HL-60 (cell line): ENCODE measurements at regions not wholly inside any gene's neighbourhood (a gene's known extent, or its start where the extent isn't known, plus 50 kb on each side); places are given as distances from the start of the nearest gene placed in this dataset.

Experiments used
- DNase-seq, 2 experiments: peaks; one replicate each; pipeline ENCODE4 v3.0.0-alpha.2; 2010 to 2020; ENCODE audit warnings: low read depth in 1 of 2, low spot score in 1 of 2
- H3K27ac ChIP-seq: fragments of 250-450 bp; sonication (Bioruptor Pico); replicated peaks from 2 replicates; pipeline ENCODE4 v1.5.1; 2020; ENCODE audit warnings: mild to moderate bottlenecking, moderate library complexity
- H3K27me3 ChIP-seq: fragments of 250-450 bp; sonication (Bioruptor Pico); 2 replicates; pipeline ENCODE4 v1.5.1; 2021; ENCODE audit warnings: mild to moderate bottlenecking, moderate library complexity; ENCODE audit not compliant: insufficient read depth, poor library complexity, severe bottlenecking
- H3K4me3 ChIP-seq: replicated peaks from 2 replicates; pipeline ENCODE4 v1.5.1; 2011; ENCODE audit warnings: mild to moderate bottlenecking, control low read depth, low read length; ENCODE audit not compliant: insufficient read depth
- GABPA ChIP-seq: IDR thresholded peaks from 2 replicates; pipeline ENCODE4 v1.6.1; 2012; ENCODE audit warnings: low read depth
- POLR2AphosphoS5 ChIP-seq: IDR thresholded peaks from 2 replicates; pipeline ENCODE4 v1.6.1; 2012; ENCODE audit warnings: low read depth
- REST ChIP-seq: IDR thresholded peaks from 2 replicates; pipeline ENCODE4 v1.6.1; 2012; ENCODE audit warnings: low read depth; ENCODE audit not compliant: insufficient replicate concordance
- SPI1 ChIP-seq: IDR thresholded peaks from 2 replicates; pipeline ENCODE4 v1.6.1; 2012; ENCODE audit warnings: low read depth, mild to moderate bottlenecking, borderline replicate concordance
- TF ChIP-seq, protein P1 (sequence below): IDR thresholded peaks from one replicate; pipeline ENCODE4 v1.5.1; 2011; ENCODE audit warnings: low read length, control low read depth, inconsistent platforms; ENCODE audit not compliant: insufficient read depth

DNA sequence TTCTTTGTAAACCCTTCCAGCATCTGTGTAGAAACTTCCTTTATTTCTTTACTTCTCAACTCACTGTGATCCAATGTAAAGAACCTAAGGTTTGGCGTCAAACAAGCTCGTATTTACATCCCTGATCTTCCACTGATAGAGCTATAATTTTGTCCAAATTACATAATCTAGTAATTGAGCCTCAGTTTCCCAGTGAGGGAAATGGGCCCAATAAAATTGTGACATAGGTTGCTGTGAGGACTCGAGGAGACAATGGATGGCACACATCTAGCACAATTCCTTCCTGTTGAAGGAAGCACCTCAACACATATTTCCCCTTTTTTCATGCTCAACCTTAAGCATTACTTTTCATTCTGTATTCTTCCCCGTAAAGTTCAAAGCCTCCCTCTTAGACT is 193.3 kb upstream of the BMPER start:
- DNase-seq, result no peak
- H3K27ac ChIP-seq, result no peak overlapping the region
- H3K4me3 ChIP-seq, result no peak overlapping the region
- no peaks in the 10 kb centered on the region for H3K27me3 ChIP-seq
- TF ChIP-seq REST (no peak), SPI1 (no peak), POLR2AphosphoS5 (no peak), GABPA (no peak)
- TF ChIP-seq, protein P1, sequence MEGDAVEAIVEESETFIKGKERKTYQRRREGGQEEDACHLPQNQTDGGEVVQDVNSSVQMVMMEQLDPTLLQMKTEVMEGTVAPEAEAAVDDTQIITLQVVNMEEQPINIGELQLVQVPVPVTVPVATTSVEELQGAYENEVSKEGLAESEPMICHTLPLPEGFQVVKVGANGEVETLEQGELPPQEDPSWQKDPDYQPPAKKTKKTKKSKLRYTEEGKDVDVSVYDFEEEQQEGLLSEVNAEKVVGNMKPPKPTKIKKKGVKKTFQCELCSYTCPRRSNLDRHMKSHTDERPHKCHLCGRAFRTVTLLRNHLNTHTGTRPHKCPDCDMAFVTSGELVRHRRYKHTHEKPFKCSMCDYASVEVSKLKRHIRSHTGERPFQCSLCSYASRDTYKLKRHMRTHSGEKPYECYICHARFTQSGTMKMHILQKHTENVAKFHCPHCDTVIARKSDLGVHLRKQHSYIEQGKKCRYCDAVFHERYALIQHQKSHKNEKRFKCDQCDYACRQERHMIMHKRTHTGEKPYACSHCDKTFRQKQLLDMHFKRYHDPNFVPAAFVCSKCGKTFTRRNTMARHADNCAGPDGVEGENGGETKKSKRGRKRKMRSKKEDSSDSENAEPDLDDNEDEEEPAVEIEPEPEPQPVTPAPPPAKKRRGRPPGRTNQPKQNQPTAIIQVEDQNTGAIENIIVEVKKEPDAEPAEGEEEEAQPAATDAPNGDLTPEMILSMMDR, result no peak

GRCh38 chr7:33714208-33714607 is 191.1 kb upstream of the BMPER start:
- TF ChIP-seq, protein P1, result no peak
- no peak for TF ChIP-seq SPI1
- no peak for TF ChIP-seq REST
- TF ChIP-seq POLR2AphosphoS5, result no peak
- TF ChIP-seq GABPA, result no peak
- Histone ChIP-seq H3K27ac (no peak overlapping the region), H3K27me3 (no peaks in the 10 kb centered on the region), H3K4me3 (no peak overlapping the region)
- DNase-seq, result no peak

DNA sequence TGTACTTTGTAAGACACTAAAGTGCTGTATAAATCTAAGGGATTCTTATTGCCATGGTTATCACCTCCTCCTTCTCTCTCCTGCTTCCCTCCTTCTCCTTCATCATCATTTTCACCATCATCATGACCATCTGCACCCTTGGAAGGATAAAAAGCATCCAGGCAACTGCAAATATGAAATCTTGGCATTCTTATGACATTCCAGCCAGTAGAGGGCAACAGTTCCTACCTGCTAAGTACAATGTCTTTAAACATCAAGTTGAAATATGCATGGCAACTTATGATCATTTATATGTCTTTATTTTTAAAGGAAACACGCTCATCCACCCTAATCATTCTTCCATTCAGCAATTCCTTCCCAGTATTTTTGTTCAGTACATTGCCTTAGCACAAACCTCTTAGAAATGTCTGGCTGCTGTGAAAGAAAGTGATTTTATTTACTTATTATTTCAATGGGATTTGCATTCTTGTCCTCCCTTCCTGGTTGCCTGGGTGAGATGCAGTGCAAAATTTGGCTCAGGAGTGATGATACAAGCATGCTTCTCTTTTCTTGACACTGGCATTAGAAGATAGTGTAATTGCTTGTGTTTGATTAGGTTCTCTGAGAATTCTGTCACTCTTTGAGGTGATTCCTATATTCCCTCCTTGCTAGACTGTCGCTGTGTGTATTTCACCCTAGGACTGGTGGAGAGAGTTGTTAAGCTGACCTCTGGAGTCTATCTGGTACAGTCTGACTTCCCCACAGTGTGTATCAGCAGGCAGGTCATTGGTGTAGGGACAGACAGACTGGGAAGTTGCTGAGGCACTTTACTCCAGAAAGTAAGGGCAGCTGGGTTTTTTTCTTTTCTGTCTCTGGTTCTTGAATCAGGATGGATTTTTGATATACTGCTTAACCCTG is 188.5 kb upstream of the BMPER start:
- H3K27me3 ChIP-seq, result no peaks in the 10 kb centered on the region
- no peak for DNase-seq
- H3K4me3 ChIP-seq, result no peak overlapping the region
- H3K27ac ChIP-seq, result no peak overlapping the region
- TF ChIP-seq, protein P1, result peak; percentile 46
- TF ChIP-seq REST, result no peak
